GM19043 (cell line): ENCODE measurements at regions not wholly inside any gene's neighbourhood (a gene's known extent, or its start where the extent isn't known, plus 50 kb on each side); places are given as distances from the start of the nearest gene placed in this dataset.
"Not testable (repeated sequence)": the region's sequence is repeated elsewhere in the genome, so short reads cannot be mapped to it uniquely, and the experiment has no call there.

Experiments
- ATAC-seq: cut with Tn5 transposase; IDR thresholded peaks from one replicate; pipeline ENCODE4 v1.9.1; 2021; ENCODE audit warnings: low read depth; ENCODE audit not compliant: unreplicated experiment

DNA sequence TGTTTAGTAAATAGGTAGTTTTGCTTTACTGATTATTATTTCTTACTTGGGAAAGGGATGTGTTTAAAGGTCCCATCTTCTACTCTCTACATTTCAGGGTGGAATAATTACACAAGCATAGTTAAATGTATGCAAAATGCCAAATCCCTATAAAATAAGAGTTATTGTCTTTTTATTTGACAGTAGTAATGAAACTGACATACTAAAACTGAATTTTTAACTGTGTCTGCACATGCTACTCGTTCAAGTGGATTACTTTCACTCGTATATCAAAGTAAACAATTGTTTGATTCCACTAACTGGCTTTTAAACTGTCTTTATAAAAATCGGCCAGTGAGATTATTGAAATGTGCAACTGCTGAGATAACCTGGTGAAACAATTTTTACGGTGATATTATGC, 602.9 kb upstream of the ADGRB3 start:
- no peak for ATAC-seq

DNA sequence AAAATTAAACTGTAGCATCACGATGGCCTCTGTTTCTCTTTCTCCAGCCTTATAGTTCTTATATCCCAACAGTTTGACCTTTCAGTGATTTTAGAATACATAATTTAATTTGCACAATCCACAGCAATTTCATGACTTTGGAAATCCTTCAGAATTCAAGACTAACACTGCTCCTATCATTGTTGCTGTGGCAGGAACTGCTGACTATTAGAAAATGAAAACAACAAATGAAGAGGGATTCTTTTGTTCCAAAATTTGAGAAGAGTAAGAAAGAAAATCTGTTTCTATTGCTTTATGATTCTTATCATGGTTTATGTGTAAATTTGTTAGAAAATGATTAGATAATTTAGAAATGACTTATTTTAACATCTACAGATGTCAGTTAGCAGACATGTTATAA, 604.0 kb upstream of the ADGRB3 start:
- no peak for ATAC-seq

- no peak for ATAC-seq
These were observed 608.6 kb upstream of the ADGRB3 start for GRCh38 chr6:68026483-68026882.

DNA sequence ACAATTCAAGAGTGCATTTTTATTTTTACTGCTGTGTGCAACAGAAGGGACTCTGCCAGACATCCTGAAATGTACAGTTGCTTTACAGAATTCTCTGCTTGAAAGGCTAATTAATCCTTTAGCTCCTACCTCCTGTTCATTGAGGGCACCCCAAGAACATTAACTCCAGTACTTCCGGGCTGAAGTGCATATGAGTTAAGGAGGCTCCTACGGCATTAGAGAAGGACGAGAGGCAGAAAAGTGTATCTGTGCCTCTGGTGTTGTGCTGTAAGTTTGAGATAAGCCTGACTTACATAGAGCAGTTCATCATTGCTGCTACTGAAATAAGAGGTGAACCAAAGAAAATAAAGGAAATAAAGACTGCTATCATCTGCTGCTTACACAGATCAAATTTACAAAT, 609.3 kb upstream of the ADGRB3 start:
- no peak for ATAC-seq

GRCh38 chr6:68024570-68025269, 610.4 kb upstream of the ADGRB3 start:
- ATAC-seq: no peak

GRCh38 chr6:68022968-68023367, 612.1 kb upstream of the ADGRB3 start:
- not testable (repeated sequence) for ATAC-seq

DNA sequence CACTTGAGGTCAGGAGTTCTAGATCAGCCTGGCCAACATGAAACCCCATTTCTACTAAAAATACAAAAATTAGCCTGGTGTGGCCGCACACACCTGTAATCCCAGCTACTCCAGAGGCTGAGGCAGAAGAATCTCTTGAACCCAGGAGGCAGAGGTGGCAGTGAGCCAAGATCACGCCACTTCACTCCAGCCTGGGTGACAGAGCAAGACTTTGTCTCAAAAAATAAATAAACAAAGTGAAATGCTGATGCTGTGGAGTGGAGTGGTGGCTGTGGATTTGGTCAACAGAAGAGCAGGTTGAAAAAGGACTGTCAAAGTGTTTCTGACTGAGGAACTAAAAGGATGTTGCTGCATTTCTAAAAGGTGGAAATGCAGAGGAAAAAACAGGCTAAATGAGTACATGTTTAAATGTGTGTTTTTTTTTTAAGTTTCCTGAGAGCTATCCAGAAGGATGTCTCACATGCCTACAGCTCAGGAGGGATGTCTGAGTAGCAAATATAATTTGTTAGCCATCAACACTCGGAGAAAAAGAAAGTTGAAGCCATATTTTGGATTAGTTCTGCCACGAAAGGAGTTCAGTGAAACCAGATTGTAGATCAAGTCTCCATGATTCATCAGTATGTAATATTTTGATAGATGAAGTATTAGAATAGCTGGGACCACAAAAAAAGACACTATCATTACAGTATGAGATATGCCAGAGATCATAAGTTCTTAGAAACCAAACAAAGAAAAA, 621.1 kb upstream of the ADGRB3 start:
- no peak for ATAC-seq

GRCh38 chr6:68012822-68013221, 622.3 kb upstream of the ADGRB3 start:
- no peak for ATAC-seq

DNA sequence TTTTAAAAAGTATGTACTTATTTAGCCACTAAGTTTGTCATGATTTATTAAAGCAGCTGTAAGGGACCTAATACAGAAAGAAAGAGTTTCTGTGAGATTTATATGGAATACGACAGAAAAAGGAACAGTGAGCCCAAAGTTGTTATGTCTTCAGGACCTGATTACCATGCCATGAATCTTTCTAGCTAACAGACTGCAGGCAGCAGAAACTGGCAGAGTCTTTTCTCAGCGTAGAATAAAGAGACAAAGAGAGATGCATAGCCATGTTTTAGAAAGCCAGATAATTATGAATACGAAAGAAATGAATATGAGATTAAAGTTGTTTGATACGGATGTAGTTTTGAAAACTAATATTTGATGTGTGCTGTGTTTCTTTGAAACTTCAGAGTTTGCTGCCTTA, 624.1 kb upstream of the ADGRB3 start:
- no peak for ATAC-seq

DNA sequence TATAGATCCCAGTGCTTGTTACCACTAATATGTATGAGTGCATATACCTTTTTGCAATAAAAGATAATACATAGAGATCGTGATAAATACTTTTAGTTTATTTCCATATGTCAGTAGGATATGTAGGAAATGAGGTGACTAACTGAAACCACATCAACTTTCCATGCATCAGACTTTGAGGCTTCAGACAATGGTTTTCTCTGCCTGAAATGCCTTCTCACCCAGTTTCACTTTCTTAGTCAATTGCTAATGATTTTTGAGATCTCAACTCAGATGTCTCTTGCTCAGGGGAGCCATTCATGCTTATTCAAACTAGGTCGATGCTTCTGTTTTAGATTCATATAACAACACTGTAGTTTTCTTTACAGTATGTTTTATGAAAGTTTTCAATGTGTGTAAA, 626.6 kb upstream of the ADGRB3 start:
- no peak for ATAC-seq

DNA sequence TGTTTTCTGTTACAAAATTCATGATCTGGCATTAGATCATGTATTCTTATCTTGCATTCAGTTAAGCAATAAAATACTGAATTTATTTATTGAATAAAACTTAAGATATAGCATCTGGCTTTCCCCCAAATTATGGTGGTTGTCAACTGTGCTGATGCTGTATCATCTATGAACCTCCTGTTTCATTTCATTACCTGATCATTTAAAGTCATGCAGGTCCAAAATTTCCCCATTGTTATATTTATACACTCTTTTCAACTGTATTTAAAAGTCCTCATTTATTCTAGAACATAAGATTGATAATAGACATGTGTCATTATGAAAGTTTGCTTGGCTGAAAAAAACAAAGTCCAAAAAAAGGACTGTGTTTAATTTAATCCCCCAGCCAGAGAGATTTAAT, 627.4 kb upstream of the ADGRB3 start:
- no peak for ATAC-seq

DNA sequence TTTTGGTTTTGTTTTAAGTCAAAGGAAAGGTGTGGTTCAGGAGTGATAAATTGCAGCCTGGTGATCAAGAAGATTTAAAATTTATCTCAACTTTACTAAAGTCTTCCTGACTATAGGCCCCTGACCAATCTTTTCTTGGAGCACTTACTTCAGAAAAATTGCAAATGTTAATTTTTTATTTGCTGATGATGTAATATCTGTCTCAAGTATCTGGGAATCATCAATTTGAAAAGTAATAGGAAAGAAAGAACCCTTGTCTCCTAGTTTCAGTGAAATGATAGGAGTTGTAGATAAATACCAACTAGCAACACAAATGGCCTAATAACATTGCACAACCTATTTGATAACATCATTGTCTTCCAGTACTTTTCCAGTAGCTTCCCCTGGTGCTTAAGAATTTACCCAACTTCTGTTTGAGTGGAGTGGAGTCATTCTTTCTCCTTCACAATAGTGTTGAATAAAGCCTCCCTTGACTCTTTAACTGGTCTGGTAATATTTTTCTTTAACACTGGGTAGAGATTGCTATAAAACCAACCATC, 648.3 kb upstream of the ADGRB3 start:
- no peak for ATAC-seq

DNA sequence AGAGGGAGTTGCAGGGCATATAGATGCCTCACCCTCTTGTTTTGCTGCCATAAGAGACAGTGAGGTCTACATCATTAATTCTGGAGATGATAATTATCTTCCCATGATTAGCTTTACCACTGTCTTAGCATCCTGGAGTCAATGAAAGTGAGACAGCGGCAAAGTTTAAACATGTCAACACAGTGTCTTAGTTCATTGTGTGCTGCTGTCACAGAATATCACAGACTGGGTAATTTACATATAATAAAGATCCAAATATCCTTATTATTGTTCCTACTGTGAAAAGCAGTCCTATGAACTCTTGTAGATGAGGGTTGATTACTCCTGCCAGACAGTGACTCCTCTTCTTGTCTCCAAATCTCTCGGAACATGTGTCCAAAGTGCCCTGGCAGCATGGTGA, 658.6 kb upstream of the ADGRB3 start:
- no peak for ATAC-seq

- ATAC-seq: no peak
These were observed 660.2 kb upstream of the ADGRB3 start for GRCh38 chr6:67974931-67975330.

DNA sequence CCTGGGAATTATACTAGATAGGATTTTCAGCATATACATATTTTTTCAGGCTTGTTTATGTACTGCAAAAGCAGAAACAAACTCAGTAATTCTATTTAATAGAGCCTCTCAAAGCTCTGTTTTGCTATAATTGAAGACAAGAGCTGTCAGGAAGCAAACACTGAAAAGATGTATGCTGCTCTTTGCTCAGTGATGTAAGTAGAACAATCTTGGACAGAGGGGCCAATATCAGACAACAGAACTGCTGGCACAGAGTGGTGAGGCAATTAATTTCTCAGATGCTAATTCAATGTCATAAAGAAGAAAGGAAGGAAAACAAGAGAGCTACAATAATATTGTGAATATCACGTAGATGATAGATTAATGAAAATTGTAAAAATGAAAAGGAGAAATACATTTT, 663.3 kb upstream of the ADGRB3 start:
- no peak for ATAC-seq

DNA sequence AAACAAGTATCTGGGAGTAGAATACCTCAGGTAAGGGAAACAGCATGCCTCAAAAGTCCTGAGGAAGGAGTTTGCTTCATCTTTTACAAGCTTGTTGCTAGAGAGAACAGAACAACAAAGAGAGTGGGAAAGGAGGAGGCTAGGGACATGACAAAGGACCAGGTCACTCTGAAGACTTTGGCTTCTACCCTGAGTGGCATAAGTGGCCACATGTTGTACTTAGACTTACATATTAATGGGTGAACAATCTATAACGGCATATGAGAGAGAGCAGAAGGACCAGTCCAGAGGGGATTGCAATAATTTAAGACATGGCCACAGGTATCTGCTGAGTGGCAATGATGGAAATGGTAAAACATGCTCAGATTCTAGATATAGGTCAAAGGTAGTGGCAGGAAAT, 668.3 kb upstream of the ADGRB3 start:
- ATAC-seq: no peak

- no peak for ATAC-seq
These were observed 678.7 kb upstream of the ADGRB3 start for GRCh38 chr6:67956352-67956751.

DNA sequence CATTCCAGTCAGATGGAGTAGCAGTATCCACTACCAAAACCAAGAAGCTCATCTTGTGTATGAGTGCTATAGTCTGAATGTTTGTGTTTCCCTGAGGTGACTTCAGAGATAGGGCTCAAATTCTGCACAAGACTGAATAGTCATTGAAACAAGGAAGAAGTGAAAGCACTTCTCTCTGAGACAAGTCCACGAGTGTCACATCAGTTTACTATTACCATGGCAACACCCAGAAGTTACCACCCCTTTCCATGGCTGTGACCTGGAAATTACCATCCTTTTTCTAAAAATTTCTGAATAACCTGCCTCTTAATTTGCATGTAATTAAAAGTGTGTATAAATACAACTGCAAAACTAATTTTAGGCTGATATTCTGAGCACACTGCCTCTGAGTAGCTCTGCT, 682.1 kb upstream of the ADGRB3 start:
- no peak for ATAC-seq

DNA sequence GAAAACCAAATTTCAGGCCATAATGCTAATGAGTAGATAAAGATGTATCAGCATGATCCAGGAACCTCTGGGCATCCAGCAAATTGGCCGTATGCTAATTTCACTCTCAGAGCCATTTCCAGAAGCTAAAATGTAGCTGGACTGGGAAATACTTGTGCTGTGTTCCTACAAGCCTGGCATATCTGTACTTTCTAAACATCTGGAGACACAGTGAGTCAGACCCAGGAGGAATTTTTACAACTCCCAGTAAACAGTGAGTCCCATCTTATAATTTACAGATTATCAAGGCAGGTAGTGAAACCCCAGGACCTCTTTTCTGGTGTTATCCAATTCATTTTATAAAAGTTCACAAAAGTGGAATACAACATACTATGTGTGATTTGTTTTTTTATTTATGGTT, 683.0 kb upstream of the ADGRB3 start:
- ATAC-seq: no peak

DNA sequence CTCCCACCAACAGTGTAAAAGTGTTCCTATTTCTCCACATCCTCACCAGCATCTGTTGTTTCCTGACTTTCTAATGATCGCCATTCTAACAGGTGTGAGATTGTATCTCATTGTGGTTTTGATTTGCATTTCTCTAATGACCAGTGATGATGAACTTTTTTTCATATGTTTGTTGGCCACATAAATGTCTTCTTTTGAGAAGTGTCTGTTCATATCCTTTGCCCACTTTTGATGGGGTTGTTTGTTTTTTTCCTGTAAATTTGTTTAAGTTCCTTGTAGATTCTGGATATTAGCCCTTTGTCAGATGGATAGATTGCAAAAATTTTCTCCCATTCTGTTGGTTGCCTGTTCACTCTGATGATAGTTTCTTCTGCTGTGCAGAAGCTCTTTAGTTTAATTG, 687.3 kb upstream of the ADGRB3 start:
- not testable (repeated sequence) for ATAC-seq

DNA sequence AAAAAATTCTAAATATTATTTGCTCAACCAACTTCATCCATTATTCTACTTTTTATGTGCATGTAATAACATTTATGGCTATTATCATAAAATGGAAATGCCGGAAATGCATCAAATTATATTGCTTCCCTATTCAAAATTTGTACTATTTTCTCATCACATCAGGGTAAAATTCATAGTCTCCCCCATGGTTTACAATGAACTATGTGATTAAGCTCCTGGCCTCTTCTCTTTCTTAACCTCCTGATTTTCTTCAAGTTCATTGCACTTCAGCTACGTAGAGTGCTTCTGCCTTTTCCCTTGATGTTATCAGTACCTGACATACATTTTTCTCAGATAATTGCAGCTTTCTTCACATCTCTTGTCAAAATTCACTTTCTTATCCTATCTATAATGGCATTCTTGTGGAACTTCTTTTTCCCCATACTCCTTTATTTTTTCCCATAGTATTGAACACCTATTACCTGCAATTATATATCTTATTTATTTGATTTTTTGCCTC, 699.1 kb upstream of the ADGRB3 start:
- ATAC-seq: no peak

DNA sequence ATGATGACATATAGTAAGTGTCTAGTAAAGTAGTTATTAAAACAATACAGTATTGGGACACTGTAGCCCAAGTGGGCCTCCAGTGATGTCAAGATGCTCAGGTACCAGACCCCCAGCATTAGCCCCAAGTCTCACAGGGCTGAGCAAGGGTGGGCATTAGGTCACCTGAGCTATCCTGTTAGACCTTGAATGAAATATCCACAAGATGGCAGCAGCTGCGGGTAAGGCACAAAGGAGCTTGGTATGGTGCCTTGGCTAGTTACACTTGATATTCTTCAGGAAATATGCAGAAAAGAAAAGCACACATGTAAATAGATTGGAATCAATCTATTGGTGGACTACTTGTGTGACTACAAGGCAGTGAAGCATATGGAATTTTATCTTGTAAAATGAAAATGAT, 701.8 kb upstream of the ADGRB3 start:
- ATAC-seq: no peak
